Transverse colon (tissue), 4 donors: ENCODE measurements at regions not wholly inside any gene's neighbourhood (a gene's known extent, or its start where the extent isn't known, plus 50 kb on each side); places are given as distances from the start of the nearest gene placed in this dataset.

ENCODE experiments used
- EP300 ChIP-seq: sonication (generic); formaldehyde crosslinking; IDR thresholded peaks from one replicate; pipeline ENCODE4 v1.6.1; 2017; ENCODE audit warnings: antibody characterized with exemption, low read depth
- POLR2A ChIP-seq: fragments of 450-650 bp; IDR thresholded peaks from one replicate; pipeline ENCODE4 v1.6.1; 2016; ENCODE audit warnings: antibody characterized with exemption, mild to moderate bottlenecking, moderate library complexity
- POLR2AphosphoS5 ChIP-seq, 3 donors: sonication (generic); formaldehyde crosslinking; IDR thresholded peaks; one replicate each; pipeline ENCODE4 v1.6.1; 2016; ENCODE audit warnings: antibody characterized with exemption in 3 of 3
- TF ChIP-seq, protein P1 (sequence below), 5 experiments: fragments of 200-600 bp in 3 of 5; fragments of 450-650 bp in 2 of 5; sonication (generic) in 3 of 5; IDR thresholded peaks; 1 replicate in 2 of 5; 2 replicates in 3 of 5; pipeline ENCODE4 v1.5.1; 2016 to 2017; ENCODE audit warnings: antibody characterized with exemption in 5 of 5, inconsistent platforms in 3 of 5, mild to moderate bottlenecking in 2 of 5, moderate library complexity in 1 of 5

DNA sequence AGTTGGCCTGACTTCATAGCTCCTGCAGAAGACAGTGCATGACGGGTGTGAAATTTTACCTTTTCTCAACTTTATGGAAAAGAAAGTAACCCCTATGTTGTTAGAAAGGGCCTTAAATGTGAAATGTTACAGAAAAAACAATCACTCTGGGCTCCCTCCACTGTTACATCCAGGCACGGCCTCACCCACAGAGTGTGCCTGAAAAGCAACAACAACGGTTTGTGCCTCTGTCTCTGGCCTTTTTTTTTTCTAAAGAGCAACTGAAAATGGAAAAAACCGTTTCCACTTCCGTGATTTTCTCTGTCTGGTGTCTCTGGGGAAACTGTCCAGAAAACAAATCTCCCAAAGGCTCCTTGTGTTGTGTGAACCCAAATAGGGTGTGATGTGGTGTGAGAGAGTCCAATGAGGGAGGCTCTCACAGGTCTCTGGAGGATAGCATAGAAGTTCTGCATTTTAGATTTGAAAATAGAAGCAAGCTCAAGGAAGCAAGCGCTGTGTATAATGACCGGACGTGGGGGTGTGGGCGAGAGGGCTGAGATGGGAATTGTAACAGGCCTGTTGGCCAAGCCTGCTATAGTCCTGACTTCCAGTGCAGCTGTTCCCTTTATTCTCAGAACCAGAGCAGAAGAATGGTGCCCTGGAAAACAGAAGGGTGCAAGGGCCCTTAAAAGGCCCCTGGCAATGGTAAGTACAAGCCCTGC, 221.8 kb upstream of the TUT7 start:
- TF ChIP-seq POLR2A = no peak
- TF ChIP-seq, protein P1, sequence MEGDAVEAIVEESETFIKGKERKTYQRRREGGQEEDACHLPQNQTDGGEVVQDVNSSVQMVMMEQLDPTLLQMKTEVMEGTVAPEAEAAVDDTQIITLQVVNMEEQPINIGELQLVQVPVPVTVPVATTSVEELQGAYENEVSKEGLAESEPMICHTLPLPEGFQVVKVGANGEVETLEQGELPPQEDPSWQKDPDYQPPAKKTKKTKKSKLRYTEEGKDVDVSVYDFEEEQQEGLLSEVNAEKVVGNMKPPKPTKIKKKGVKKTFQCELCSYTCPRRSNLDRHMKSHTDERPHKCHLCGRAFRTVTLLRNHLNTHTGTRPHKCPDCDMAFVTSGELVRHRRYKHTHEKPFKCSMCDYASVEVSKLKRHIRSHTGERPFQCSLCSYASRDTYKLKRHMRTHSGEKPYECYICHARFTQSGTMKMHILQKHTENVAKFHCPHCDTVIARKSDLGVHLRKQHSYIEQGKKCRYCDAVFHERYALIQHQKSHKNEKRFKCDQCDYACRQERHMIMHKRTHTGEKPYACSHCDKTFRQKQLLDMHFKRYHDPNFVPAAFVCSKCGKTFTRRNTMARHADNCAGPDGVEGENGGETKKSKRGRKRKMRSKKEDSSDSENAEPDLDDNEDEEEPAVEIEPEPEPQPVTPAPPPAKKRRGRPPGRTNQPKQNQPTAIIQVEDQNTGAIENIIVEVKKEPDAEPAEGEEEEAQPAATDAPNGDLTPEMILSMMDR (IDR thresholded peaks at IDR 0.05) = no peak
- TF ChIP-seq EP300 = no peak
- no peak for TF ChIP-seq POLR2AphosphoS5 (IDR thresholded peaks at IDR 0.05)
